GM23338 (cell line): ENCODE measurements at regions not wholly inside any gene's neighbourhood (a gene's known extent, or its start where the extent isn't known, plus 50 kb on each side); places are given as distances from the start of the nearest gene placed in this dataset.
A peak's percentile ranks its signal among the peaks of the same experiment; 100 is the strongest.

Experiments used
- ATAC-seq: fragments of 200-7000 bp; cut with Tn5 transposase; 3 replicates; pipeline ENCODE4 v1.9.1; 2020
- DNase-seq: peaks from one replicate; pipeline ENCODE4 v3.0.0-alpha.2; 2015; ENCODE audit warnings: low spot score
- H2AFZ ChIP-seq: fragments of 200-600 bp; sonication (generic); 2 replicates; pipeline ENCODE4 v1.8.0; 2016; ENCODE audit warnings: antibody characterized with exemption, mild to moderate bottlenecking, moderate library complexity
- H3F3A ChIP-seq: fragments of 200-600 bp; sonication (generic); replicated peaks from 2 replicates; pipeline ENCODE4 v1.8.0; 2017; ENCODE audit warnings: antibody characterized with exemption, mixed run types, low read depth
- H3K27ac ChIP-seq: fragments of 200-600 bp; sonication (generic); 2 replicates; pipeline ENCODE4 v1.6.1; 2016; ENCODE audit warnings: low read depth
- H3K27me3 ChIP-seq: fragments of 200-600 bp; sonication (generic); 2 replicates; pipeline ENCODE4 v1.8.0; 2016; ENCODE audit warnings: mild to moderate bottlenecking, mixed run types, moderate library complexity; ENCODE audit not compliant: insufficient read depth
- H3K36me3 ChIP-seq: fragments of 200-600 bp; sonication (generic); 2 replicates; pipeline ENCODE4 v1.8.0; 2016; ENCODE audit warnings: mild to moderate bottlenecking; ENCODE audit not compliant: insufficient read depth
- H3K4me1 ChIP-seq: fragments of 200-600 bp; sonication (generic); 2 replicates; pipeline ENCODE4 v1.8.0; 2016; ENCODE audit warnings: mild to moderate bottlenecking, moderate library complexity; ENCODE audit not compliant: insufficient read depth
- H3K4me2 ChIP-seq: fragments of 200-600 bp; sonication (generic); 2 replicates; pipeline ENCODE4 v1.7.1; 2017; ENCODE audit warnings: mixed run types
- H3K4me3 ChIP-seq: fragments of 200-600 bp; sonication (generic); 2 replicates; pipeline ENCODE4 v1.6.1; 2016; ENCODE audit warnings: mixed run types
- H3K79me2 ChIP-seq: fragments of 200-600 bp; sonication (generic); replicated peaks from 2 replicates; pipeline ENCODE4 v1.8.0; 2017; ENCODE audit warnings: mild to moderate bottlenecking; ENCODE audit not compliant: insufficient read depth
- H3K9me2 ChIP-seq: fragments of 200-600 bp; sonication (generic); 2 replicates; pipeline ENCODE4 v1.8.0; 2017; ENCODE audit not compliant: insufficient read depth
- H4K20me1 ChIP-seq: fragments of 200-600 bp; sonication (generic); replicated peaks from 2 replicates; pipeline ENCODE4 v1.8.0; 2017; ENCODE audit warnings: mild to moderate bottlenecking; ENCODE audit not compliant: insufficient read depth
- H3K27ac Mint-ChIP-seq: 2 replicates; pipeline ENCODE4 v1.8.0; 2020; ENCODE audit warnings: inconsistent platforms, mild to moderate bottlenecking, moderate library complexity, mixed read lengths
- H3K27me3 Mint-ChIP-seq: 3 replicates; pipeline ENCODE4 v1.8.0; 2022; ENCODE audit warnings: low read depth, mild to moderate bottlenecking, moderate library complexity, mixed read lengths, inconsistent platforms; ENCODE audit not compliant: insufficient read depth, poor library complexity
- H3K36me3 Mint-ChIP-seq: 3 replicates; pipeline ENCODE4 v1.8.0; 2021; ENCODE audit warnings: low read depth, mild to moderate bottlenecking, inconsistent platforms, moderate library complexity, mixed read lengths
- H3K4me1 Mint-ChIP-seq: 3 replicates; pipeline ENCODE4 v1.8.0; 2020; ENCODE audit warnings: mild to moderate bottlenecking, inconsistent platforms, mixed read lengths
- H3K4me3 Mint-ChIP-seq: 3 replicates; pipeline ENCODE4 v1.8.0; 2021; ENCODE audit warnings: moderate library complexity, mild to moderate bottlenecking, inconsistent platforms, mixed read lengths
- H3K9me3 Mint-ChIP-seq: 3 replicates; pipeline ENCODE4 v1.8.0; 2020; ENCODE audit warnings: moderate library complexity, mild to moderate bottlenecking, inconsistent platforms, mixed read lengths
- CREB1 ChIP-seq: fragments of 250-450 bp; sonication (Bioruptor Pico); IDR thresholded peaks from 2 replicates; pipeline ENCODE4 v1.5.0; 2020; ENCODE audit warnings: low read depth, mild to moderate bottlenecking, moderate library complexity
- CTCF ChIP-seq, 2 experiments: fragments of 200-600 bp in 1 of 2; sonication (generic) in 1 of 2; conservative IDR thresholded peaks; 2 replicates each; pipeline versions ENCODE4 v1.5.1 to v1.6.1; 2016 to 2017; ENCODE audit warnings: antibody characterized with exemption in 2 of 2, low read depth in 2 of 2, mild to moderate bottlenecking in 2 of 2, moderate library complexity in 1 of 2
- ETS1 ChIP-seq: IDR thresholded peaks from 2 replicates; pipeline ENCODE4 v1.6.1; 2016; ENCODE audit warnings: antibody characterized with exemption
- EZH2phosphoT487 ChIP-seq: fragments of 200-600 bp; sonication (generic); IDR thresholded peaks from one replicate; pipeline ENCODE4 v1.8.1; 2018; ENCODE audit warnings: antibody characterized with exemption; ENCODE audit not compliant: unreplicated experiment
- JUNB ChIP-seq: IDR thresholded peaks from one replicate; pipeline ENCODE4 v1.6.1; 2016; ENCODE audit warnings: antibody characterized with exemption; ENCODE audit not compliant: unreplicated experiment
- NANOG ChIP-seq: IDR thresholded peaks from 2 replicates; pipeline ENCODE4 v1.6.1; 2016; ENCODE audit warnings: antibody characterized with exemption, borderline replicate concordance
- POLR2AphosphoS5 ChIP-seq: IDR thresholded peaks from 2 replicates; pipeline ENCODE4 v1.6.1; 2016; ENCODE audit warnings: antibody characterized with exemption, low read depth
- REST ChIP-seq: IDR thresholded peaks from one replicate; pipeline ENCODE4 v1.6.1; 2018; ENCODE audit warnings: antibody characterized with exemption; ENCODE audit not compliant: unreplicated experiment
- STAT1 ChIP-seq: IDR thresholded peaks from one replicate; pipeline ENCODE4 v1.6.1; 2016; ENCODE audit warnings: antibody characterized with exemption; ENCODE audit not compliant: unreplicated experiment
- ZNF114 ChIP-seq: fragments of 250-450 bp; sonication (Bioruptor Pico); IDR thresholded peaks from 2 replicates; pipeline ENCODE4 v1.5.0; 2020; ENCODE audit warnings: mild to moderate bottlenecking, moderate library complexity
- ZNF331 ChIP-seq: fragments of 250-450 bp; sonication (Bioruptor Pico); IDR thresholded peaks from 2 replicates; pipeline ENCODE4 v1.5.0; 2020; ENCODE audit warnings: low read depth, mild to moderate bottlenecking, moderate library complexity

- TF ChIP-seq REST (no peak), NANOG (no peak), STAT1 (no peak)
These were observed 1882.9 kb downstream of the NCAM2 start (continued) for GRCh38 chr21:22881131-22881530.

- Histone ChIP-seq H3K79me2 (no peaks in the 10 kb centered on the region), H4K20me1 (no peaks in the 10 kb centered on the region), H3K36me3 (no peaks in the 10 kb centered on the region), H3K9me2 (no peaks in the 10 kb centered on the region), H3K4me3 (no peak overlapping the region), H3K4me1 (peaks cover 32% of the 10 kb centered on the region), H3K27ac (peak overlapping the region; percentile 56; the same call in 1 of the 2 replicates), H3F3A (no peaks in the 10 kb centered on the region), H3K27me3 (no peaks in the 10 kb centered on the region), H2AFZ (no peak overlapping the region), H3K4me2 (no peak overlapping the region; the same call in 1 of the 2 replicates)
- no peaks in the 10 kb centered on the region for H3K27me3 Mint-ChIP-seq
- DNase-seq (peak; percentile 70), ATAC-seq (no peak; the same call in 2 of the 3 replicates)
- H3K36me3 Mint-ChIP-seq: no peaks in the 10 kb centered on the region
- H3K4me3 Mint-ChIP-seq: no peak overlapping the region
- peak overlapping the region; percentile 88 for H3K27ac Mint-ChIP-seq
- H3K9me3 Mint-ChIP-seq: 0 out of 3 replicates have a peak, but pooled peaks cover 2% of the 10 kb centered on the region
- peaks cover 27% of the 10 kb centered on the region for H3K4me1 Mint-ChIP-seq
- TF ChIP-seq POLR2AphosphoS5 (no peak), STAT1 (no peak), CTCF (conservative IDR thresholded peaks at IDR 0.05; ENCODE audit: low read depth in 2 of 2) (no peak), CREB1 (CRISPR knock-in tag) (no peak), NANOG (no peak), REST (no peak), ZNF331 (CRISPR knock-in tag) (no peak), EZH2phosphoT487 (no peak), ETS1 (no peak), ZNF114 (no peak), JUNB (no peak)
These were observed 1886.9 kb downstream of the NCAM2 start for GRCh38 chr21:22885079-22885478.
